GM12872 (cell line): ENCODE measurements at regions not wholly inside any gene's neighbourhood (a gene's known extent, or its start where the extent isn't known, plus 50 kb on each side); places are given as distances from the start of the nearest gene placed in this dataset.

Experiments used
- TF ChIP-seq, protein P1 (sequence below): IDR thresholded peaks from 3 replicates; pipeline ENCODE4 v1.5.1; 2011; ENCODE audit warnings: low read depth, mild to moderate bottlenecking, low read length, moderate library complexity; ENCODE audit not compliant: insufficient read depth

DNA sequence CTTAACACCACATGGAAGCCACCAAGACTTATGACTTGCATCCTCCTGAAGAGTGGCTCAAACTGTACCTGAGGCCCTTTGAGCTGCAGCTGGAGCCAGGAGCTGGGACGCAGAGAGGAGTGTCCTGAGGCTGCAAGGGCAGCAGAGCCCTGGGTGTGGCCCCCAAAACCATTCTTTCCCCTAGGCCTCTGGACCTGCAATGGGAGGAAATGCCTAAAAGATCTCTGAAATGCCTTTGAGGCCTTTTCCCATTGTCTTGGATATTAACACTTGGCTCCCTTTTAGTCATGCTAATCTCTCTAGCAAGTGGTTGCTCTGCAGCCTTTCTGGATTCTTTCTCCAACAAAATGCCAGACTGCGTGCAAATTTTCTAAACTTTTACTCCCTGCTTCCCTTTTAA is 156.1 kb downstream of the SLC38A4 start:
- TF ChIP-seq, protein P1, sequence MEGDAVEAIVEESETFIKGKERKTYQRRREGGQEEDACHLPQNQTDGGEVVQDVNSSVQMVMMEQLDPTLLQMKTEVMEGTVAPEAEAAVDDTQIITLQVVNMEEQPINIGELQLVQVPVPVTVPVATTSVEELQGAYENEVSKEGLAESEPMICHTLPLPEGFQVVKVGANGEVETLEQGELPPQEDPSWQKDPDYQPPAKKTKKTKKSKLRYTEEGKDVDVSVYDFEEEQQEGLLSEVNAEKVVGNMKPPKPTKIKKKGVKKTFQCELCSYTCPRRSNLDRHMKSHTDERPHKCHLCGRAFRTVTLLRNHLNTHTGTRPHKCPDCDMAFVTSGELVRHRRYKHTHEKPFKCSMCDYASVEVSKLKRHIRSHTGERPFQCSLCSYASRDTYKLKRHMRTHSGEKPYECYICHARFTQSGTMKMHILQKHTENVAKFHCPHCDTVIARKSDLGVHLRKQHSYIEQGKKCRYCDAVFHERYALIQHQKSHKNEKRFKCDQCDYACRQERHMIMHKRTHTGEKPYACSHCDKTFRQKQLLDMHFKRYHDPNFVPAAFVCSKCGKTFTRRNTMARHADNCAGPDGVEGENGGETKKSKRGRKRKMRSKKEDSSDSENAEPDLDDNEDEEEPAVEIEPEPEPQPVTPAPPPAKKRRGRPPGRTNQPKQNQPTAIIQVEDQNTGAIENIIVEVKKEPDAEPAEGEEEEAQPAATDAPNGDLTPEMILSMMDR, result no peak

DNA sequence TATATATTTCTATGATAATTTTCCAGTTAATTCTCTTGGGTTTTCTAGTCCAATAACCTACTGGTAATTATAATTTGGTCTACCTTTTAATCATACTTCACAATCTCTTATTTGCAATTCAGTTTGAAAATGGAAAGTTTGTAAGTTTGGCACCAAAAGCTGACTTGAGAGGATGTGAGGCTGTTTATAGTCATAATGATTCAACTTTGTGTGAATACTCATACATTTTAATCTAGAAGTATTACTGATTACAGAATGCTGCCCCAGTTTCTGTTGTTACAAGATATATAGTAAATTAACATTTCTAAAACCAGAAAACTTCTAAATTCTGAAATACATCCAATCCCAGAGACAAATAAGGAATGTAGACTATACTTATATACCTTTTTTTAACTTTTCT is 158.2 kb downstream of the SLC38A4 start:
- TF ChIP-seq, protein P1, result no peak

DNA sequence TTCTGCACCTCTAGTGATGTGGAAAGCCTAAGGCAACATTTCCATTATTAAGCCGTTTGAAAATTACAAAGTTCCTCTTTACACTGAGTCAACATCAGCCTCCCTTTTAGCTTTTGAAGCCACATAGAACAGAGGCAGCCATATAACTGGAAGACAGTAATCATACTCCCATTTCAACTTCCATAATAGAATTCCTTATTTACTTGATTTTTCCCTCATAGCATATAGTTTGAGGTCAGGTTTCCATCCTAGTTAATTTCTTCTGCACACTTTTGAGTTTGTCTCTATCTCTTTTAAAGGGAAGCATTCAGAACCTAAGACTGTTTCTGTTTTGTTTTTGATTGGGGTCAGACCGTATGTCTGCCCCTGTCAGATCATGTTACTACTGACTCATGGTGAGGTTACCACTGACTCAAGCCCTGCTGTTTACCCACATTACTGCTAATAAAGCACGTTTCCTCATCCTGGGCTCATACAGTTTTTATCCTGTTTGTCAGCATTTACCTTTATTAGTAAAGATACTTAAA is 161.0 kb downstream of the SLC38A4 start:
- TF ChIP-seq, protein P1, result no peak

DNA sequence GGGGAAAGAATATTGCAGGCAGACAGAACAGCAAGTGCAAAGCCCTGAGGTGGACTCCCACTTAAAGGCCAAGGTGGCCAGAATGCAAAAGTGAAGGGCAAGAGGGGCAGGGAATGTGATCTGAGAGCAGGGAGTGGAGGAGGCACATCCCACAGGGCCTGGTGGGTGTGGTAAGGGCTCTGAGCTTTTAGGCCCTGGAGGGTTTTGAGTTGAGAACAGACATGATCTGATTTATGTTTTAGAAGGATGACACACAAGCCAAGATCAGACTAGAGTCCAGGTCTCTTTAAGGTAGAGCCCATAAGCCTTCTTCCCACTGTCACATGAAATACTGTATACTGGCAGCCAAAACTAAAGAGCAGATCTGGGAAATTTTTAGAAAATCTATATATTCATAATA is 162.5 kb downstream of the SLC38A4 start:
- TF ChIP-seq, protein P1, result no peak

DNA sequence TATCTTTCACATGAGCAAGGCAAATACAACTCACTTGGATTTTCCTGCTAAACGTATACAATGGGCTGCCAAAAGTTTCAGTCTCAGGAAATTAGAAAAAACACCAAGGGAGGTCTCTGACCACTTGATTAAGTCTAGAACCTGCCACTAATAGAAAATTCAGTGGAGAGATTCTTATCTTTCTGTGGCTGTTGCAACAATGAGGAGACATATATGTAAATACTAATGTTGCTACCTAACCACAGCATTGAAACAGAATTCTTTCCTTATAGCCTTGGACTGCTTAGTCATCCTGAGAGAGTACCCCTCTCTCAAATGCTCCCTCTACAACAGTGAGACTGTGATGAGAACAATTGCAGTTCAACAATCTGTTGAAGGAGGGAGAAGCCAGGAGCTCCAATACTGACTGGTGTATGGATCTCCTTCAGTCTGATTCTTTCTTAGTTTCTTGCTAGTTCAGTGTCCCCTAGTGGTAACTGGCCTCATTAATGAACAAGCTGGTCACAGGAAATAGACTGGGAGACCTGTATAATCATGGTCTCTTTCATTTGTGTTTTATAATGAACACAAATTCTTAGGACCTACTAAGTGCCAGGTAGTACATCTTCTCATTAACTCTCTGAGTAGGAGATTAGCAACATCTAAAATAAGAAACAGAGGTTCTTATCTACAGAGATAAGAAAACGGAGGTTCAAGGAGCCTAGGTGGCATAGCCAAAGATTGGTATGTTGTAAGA is 164.5 kb downstream of the SLC38A4 start:
- TF ChIP-seq, protein P1, result peak; percentile 75

DNA sequence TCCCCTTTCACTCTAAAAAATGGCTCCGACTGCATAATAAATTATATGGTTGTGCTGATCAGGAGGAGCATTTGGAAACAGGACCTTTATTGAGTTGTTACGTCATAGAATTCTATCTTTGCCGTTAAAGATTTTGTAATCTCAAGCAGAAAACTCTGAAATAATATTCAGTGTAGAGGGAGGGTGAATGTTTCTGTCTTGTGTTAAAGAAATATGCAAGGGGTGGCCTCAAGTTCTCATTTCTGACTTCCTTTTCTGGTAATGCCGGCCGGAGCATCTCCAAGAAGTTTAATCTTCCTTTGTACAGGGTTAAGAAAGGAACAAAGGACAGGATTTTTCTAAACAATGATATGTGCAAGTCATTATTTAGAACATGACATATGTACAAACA is 165.1 kb downstream of the SLC38A4 start:
- TF ChIP-seq, protein P1, result no peak

DNA sequence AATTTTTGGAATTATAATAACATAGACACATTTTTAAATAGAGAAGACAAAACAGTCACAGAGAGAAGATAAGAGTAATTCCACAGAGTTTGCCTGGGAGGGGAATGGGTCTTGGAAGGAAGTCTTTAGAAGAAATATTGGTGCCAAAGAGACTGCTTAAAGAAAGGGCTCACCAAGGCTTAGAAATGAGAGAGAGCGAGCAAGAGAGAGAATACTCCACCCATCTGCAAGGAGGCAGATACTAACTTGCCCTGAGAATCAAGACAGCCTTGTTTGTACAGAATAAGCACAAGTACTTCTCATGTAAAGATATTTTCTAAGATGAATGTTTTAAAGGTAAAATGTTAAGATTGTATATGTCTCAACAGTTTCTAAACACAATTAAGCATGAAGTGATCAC is 165.5 kb downstream of the SLC38A4 start:
- TF ChIP-seq, protein P1, result no peak
